ENCODE measurements at regions not wholly inside any gene's neighbourhood (a gene's known extent, or its start where the extent isn't known, plus 50 kb on each side); places are given as distances from the start of the nearest gene placed in this dataset.
"Not testable (repeated sequence)": the region's sequence is repeated elsewhere in the genome, so short reads cannot be mapped to it uniquely, and the experiment has no call there.

- no peak for DNase-seq (ENCODE audit: low spot score)
Measured at GRCh38 chr12:4156317-4156716, 117.2 kb upstream of the CCND2 start.

- no peak for DNase-seq (ENCODE audit: low spot score)
Measured at GRCh38 chr12:4154672-4155225, 118.8 kb upstream of the CCND2 start.

GRCh38 chr12:4153343-4153892, 120.1 kb upstream of the CCND2 start:
- DNase-seq (ENCODE audit: low spot score): no peak

- no peak for DNase-seq (ENCODE audit: low spot score)
Measured at GRCh38 chr12:4152145-4152795, 121.3 kb upstream of the CCND2 start.

GRCh38 chr12:4151362-4152121, 122.0 kb upstream of the CCND2 start:
- no peak for DNase-seq (ENCODE audit: low spot score)

GRCh38 chr12:4150355-4150754, 123.2 kb upstream of the CCND2 start:
- not testable (repeated sequence) for DNase-seq (ENCODE audit: low spot score)

GRCh38 chr12:4148418-4149056, 125.0 kb upstream of the CCND2 start:
- DNase-seq (ENCODE audit: low spot score): no peak

- no peak for DNase-seq (ENCODE audit: low spot score)
Measured at GRCh38 chr12:4147031-4147481, 126.5 kb upstream of the CCND2 start.

GRCh38 chr12:4145990-4146859, 127.3 kb upstream of the CCND2 start:
- DNase-seq (ENCODE audit: low spot score): no peak

- DNase-seq (ENCODE audit: low spot score): no peak
Measured at GRCh38 chr12:4144676-4145075, 128.9 kb upstream of the CCND2 start.

GRCh38 chr12:4143896-4144295, 129.7 kb upstream of the CCND2 start:
- no peak for DNase-seq (ENCODE audit: low spot score)

GRCh38 chr12:4141348-4142270, 132.0 kb upstream of the CCND2 start:
- no peak for DNase-seq (ENCODE audit: low spot score)

GRCh38 chr12:4140581-4141301, 132.8 kb upstream of the CCND2 start:
- DNase-seq (ENCODE audit: low spot score): no peak

GRCh38 chr12:4139191-4139590, 134.4 kb upstream of the CCND2 start:
- DNase-seq (ENCODE audit: low spot score): no peak

- DNase-seq (ENCODE audit: low spot score): not testable (repeated sequence)
Measured at GRCh38 chr12:4138532-4138931, 135.0 kb upstream of the CCND2 start.

- no peak for DNase-seq (ENCODE audit: low spot score)
Measured at GRCh38 chr12:4138051-4138450, 135.5 kb upstream of the CCND2 start.

GRCh38 chr12:4137441-4137840, 136.1 kb upstream of the CCND2 start:
- no peak for DNase-seq (ENCODE audit: low spot score)

- no peak for DNase-seq (ENCODE audit: low spot score)
Measured at GRCh38 chr12:4137015-4137414, 136.5 kb upstream of the CCND2 start.

GRCh38 chr12:4135919-4136605, 137.5 kb upstream of the CCND2 start:
- no peak for DNase-seq (ENCODE audit: low spot score)

Measured in kidney capillary endothelial cell (primary cell).